H1 (cell line): ENCODE measurements at regions not wholly inside any gene's neighbourhood (a gene's known extent, or its start where the extent isn't known, plus 50 kb on each side); places are given as distances from the start of the nearest gene placed in this dataset.

Experiments
- CTCF ChIA-PET: fragments of 300-600 bp; sonication (Branson Sonifier 250); formaldehyde crosslinking; loops from one replicate; lab custom pipeline; 2021; ENCODE audit not compliant: partially characterized antibody; lab: Charles Lee
- POLR2A ChIA-PET: fragments of 300-600 bp; sonication (Branson Sonifier 250); formaldehyde crosslinking; loops from one replicate; lab custom pipeline; 2021; ENCODE audit warnings: inconsistent platforms; ENCODE audit not compliant: partially characterized antibody; lab: Charles Lee
- DNase-seq, 2 experiments: peaks; one replicate each; pipeline versions ENCODE4 v3.0.0 to v3.0.0-alpha.2; 2010 to 2022; ENCODE audit warnings: low spot score in 2 of 2, low read depth in 1 of 2, mixed read lengths in 1 of 2
- FAIRE-seq: peaks from 2 replicates; lab custom pipeline; 2011; peaks lifted over from hg19 to GRCh38; lab: Jason Lieb, UNC
- H2AFZ ChIP-seq: 2 replicates; pipeline ENCODE4 v1.8.1; 2012; ENCODE audit warnings: low read length, inconsistent platforms
- H2AK5ac ChIP-seq: 2 replicates; pipeline ENCODE4 v1.6.1; 2013; ENCODE audit warnings: low read depth, low read length
- H2BK120ac ChIP-seq: replicated peaks from 2 replicates; pipeline ENCODE3; 2013; ENCODE audit warnings: low read depth, low read length, inconsistent platforms
- H2BK12ac ChIP-seq: 2 replicates; pipeline ENCODE4 v1.6.1; 2013; ENCODE audit warnings: low read depth, low read length
- H2BK15ac ChIP-seq: 2 replicates; pipeline ENCODE4 v1.6.1; 2013; ENCODE audit warnings: low read length
- H2BK20ac ChIP-seq: 2 replicates; pipeline ENCODE4 v1.6.1; 2013; ENCODE audit warnings: low read length
- H2BK5ac ChIP-seq: 2 replicates; pipeline ENCODE4 v1.6.1; 2013; ENCODE audit warnings: low read depth, low read length
- H3K14ac ChIP-seq: 2 replicates; pipeline ENCODE4 v1.6.1; 2013; ENCODE audit warnings: inconsistent platforms; ENCODE audit not compliant: insufficient read length
- H3K18ac ChIP-seq: 2 replicates; pipeline ENCODE4 v1.6.1; 2013; ENCODE audit warnings: low read length; ENCODE audit errors: extremely low read depth
- H3K23ac ChIP-seq: 2 replicates; pipeline ENCODE4 v1.6.1; 2013; ENCODE audit warnings: inconsistent platforms; ENCODE audit not compliant: insufficient read length
- H3K23me2 ChIP-seq: 2 replicates; pipeline ENCODE4 v1.6.1; 2013; ENCODE audit warnings: low read depth, low read length
- H3K27ac ChIP-seq: 2 replicates; pipeline ENCODE4 v1.6.1; 2011; ENCODE audit warnings: low read depth, low read length, inconsistent platforms
- H3K27me3 ChIP-seq, 4 experiments: replicated peaks in 1 of 4; 1 replicate in 1 of 4; 2 replicates in 3 of 4; pipeline versions ENCODE4 v1.6.1 to v1.8.1; 2011 to 2013; ENCODE audit warnings: low read length in 3 of 4, mild to moderate bottlenecking in 3 of 4, inconsistent platforms in 2 of 4, mixed read lengths in 2 of 4, moderate library complexity in 1 of 4; ENCODE audit not compliant: control insufficient read depth in 3 of 4, insufficient read depth in 3 of 4; ENCODE audit errors: extremely low read depth in 1 of 4
- H3K36me3 ChIP-seq, 4 experiments: 2 replicates each; pipeline versions ENCODE4 v1.6.1 to v1.8.1; 2011 to 2013; ENCODE audit warnings: mild to moderate bottlenecking in 4 of 4, low read length in 3 of 4, moderate library complexity in 2 of 4, control low read depth in 1 of 4, inconsistent platforms in 1 of 4; ENCODE audit not compliant: insufficient read depth in 4 of 4, control insufficient read depth in 2 of 4
- H3K4ac ChIP-seq: replicated peaks from 2 replicates; pipeline ENCODE3; 2013; ENCODE audit warnings: low read length, low read depth, mixed read lengths, inconsistent platforms; ENCODE audit not compliant: insufficient read length
- H3K4me1 ChIP-seq, 4 experiments: replicated peaks in 1 of 4; 1 replicate in 1 of 4; 2 replicates in 3 of 4; pipeline versions ENCODE4 v1.6.1 to v1.8.1; 2011 to 2013; ENCODE audit warnings: low read length in 3 of 4, inconsistent platforms in 2 of 4, mixed read lengths in 1 of 4; ENCODE audit not compliant: insufficient read depth in 4 of 4, control insufficient read depth in 3 of 4
- H3K4me2 ChIP-seq, 2 experiments: 2 replicates each; pipeline versions ENCODE4 v1.6.1 to v1.8.1; 2011 to 2013; ENCODE audit warnings: low read depth in 2 of 2, low read length in 2 of 2, control low read depth in 1 of 2, inconsistent platforms in 1 of 2, mild to moderate bottlenecking in 1 of 2; ENCODE audit not compliant: insufficient read depth in 1 of 2
- H3K4me3 ChIP-seq, 4 experiments: fragments of 200-600, 300-600 bp in 1 of 4; sonication (generic), shearing (Covaris generic), sonication (Bioruptor Twin) in 1 of 4; 2 replicates each; pipeline versions ENCODE4 v1.5.1 to v1.8.1; 2011 to 2016; ENCODE audit warnings: low read length in 4 of 4, low read depth in 3 of 4, control low read depth in 2 of 4, inconsistent platforms in 2 of 4, mild to moderate bottlenecking in 2 of 4, mixed read lengths in 1 of 4, moderate library complexity in 1 of 4; ENCODE audit not compliant: insufficient read depth in 2 of 4; ENCODE audit errors: extremely low read depth in 1 of 4
- H3K56ac ChIP-seq: replicated peaks from 2 replicates; pipeline ENCODE3; 2013; ENCODE audit warnings: low read depth, mild to moderate bottlenecking, mixed read lengths, low read length, inconsistent platforms; ENCODE audit not compliant: insufficient read length
- H3K79me1 ChIP-seq: 2 replicates; pipeline ENCODE4 v1.6.1; 2013; ENCODE audit warnings: low read depth, low read length, control low read depth
- H3K79me2 ChIP-seq, 2 experiments: 2 replicates each; pipeline versions ENCODE4 v1.6.1 to v1.8.1; 2012 to 2013; ENCODE audit warnings: low read length in 2 of 2, mild to moderate bottlenecking in 2 of 2, inconsistent platforms in 1 of 2; ENCODE audit not compliant: insufficient read depth in 2 of 2, control insufficient read depth in 1 of 2
- H3K9ac ChIP-seq, 4 experiments: replicated peaks in 1 of 4; 1 replicate in 1 of 4; 2 replicates in 3 of 4; pipeline versions ENCODE4 v1.6.1 to v1.8.1; 2011 to 2013; ENCODE audit warnings: low read depth in 3 of 4, low read length in 3 of 4, control low read depth in 2 of 4, mild to moderate bottlenecking in 2 of 4, moderate library complexity in 2 of 4, inconsistent platforms in 1 of 4; ENCODE audit errors: extremely low read depth in 1 of 4
- H3K9me3 ChIP-seq, 2 experiments: 2 replicates each; pipeline versions ENCODE4 v1.6.1 to v1.8.1; 2012 to 2013; ENCODE audit warnings: mild to moderate bottlenecking in 2 of 2, moderate library complexity in 2 of 2, control low read depth in 1 of 2, inconsistent platforms in 1 of 2, low read depth in 1 of 2, low read length in 1 of 2, mixed read lengths in 1 of 2; ENCODE audit not compliant: insufficient read depth in 2 of 2
- H4K20me1 ChIP-seq, 2 experiments: replicated peaks in 1 of 2; 2 replicates each; pipeline versions ENCODE3 to v1.8.1; 2011 to 2013; ENCODE audit warnings: inconsistent platforms in 2 of 2, low read length in 2 of 2, mild to moderate bottlenecking in 1 of 2; ENCODE audit not compliant: insufficient read depth in 2 of 2, control insufficient read depth in 1 of 2
- H4K5ac ChIP-seq: 2 replicates; pipeline ENCODE4 v1.6.1; 2013; ENCODE audit warnings: low read length, low read depth, mixed read lengths, inconsistent platforms; ENCODE audit not compliant: insufficient read length
- H4K8ac ChIP-seq: 2 replicates; pipeline ENCODE4 v1.8.0; 2013; ENCODE audit warnings: mild to moderate bottlenecking, moderate library complexity, low read length, inconsistent platforms; ENCODE audit not compliant: insufficient read depth; ENCODE audit errors: extremely low read depth
- H4K91ac ChIP-seq: replicated peaks from 2 replicates; pipeline ENCODE3; 2013; ENCODE audit warnings: low read length, mixed read lengths, inconsistent platforms; ENCODE audit not compliant: insufficient read length
- BACH1 ChIP-seq: IDR thresholded peaks from 2 replicates; pipeline ENCODE4 v1.6.1; 2012; ENCODE audit warnings: low read length, improper control_type of control experiment
- CBX8 ChIP-seq: fragments of 300-800, 300-1000 bp; sonication (generic); IDR thresholded peaks from 2 replicates; pipeline ENCODE4 v1.7.1; 2016; ENCODE audit warnings: low read depth, low read length, borderline replicate concordance
- EZH2 ChIP-seq: fragments of 200-600 bp; sonication (generic); IDR thresholded peaks from 2 replicates; pipeline ENCODE4 v1.7.1; 2012; ENCODE audit warnings: low read depth, mild to moderate bottlenecking, moderate library complexity, low read length, inconsistent platforms; ENCODE audit not compliant: severe bottlenecking
- HDAC6 ChIP-seq: IDR thresholded peaks from one replicate; pipeline ENCODE4 v1.7.1; 2012; ENCODE audit warnings: low read depth, mild to moderate bottlenecking, inconsistent platforms, low read length, moderate library complexity
- KDM4A ChIP-seq: IDR thresholded peaks from one replicate; pipeline ENCODE4 v1.7.1; 2012; ENCODE audit warnings: low read depth, mild to moderate bottlenecking, moderate library complexity, low read length, inconsistent platforms; ENCODE audit not compliant: severe bottlenecking
- MAFK ChIP-seq: IDR thresholded peaks from 2 replicates; pipeline ENCODE4 v1.6.1; 2012; ENCODE audit warnings: low read depth, mild to moderate bottlenecking, improper control_type of control experiment, low read length
- RBBP5 ChIP-seq: IDR thresholded peaks from 2 replicates; pipeline ENCODE4 v1.7.1; 2012; ENCODE audit warnings: low read depth, mild to moderate bottlenecking, inconsistent platforms, low read length, moderate library complexity, borderline replicate concordance
- RNF2 ChIP-seq: fragments of 200-900, 300-1000 bp; sonication (generic); IDR thresholded peaks from 2 replicates; pipeline ENCODE4 v1.7.1; 2016; ENCODE audit warnings: borderline replicate concordance, low read depth, mild to moderate bottlenecking, antibody characterized with exemption, low read length; ENCODE audit not compliant: poor library complexity, severe bottlenecking; ENCODE audit errors: missing control alignments
- RXRA ChIP-seq: IDR thresholded peaks from 2 replicates; pipeline ENCODE4 v1.6.1; 2011; ENCODE audit warnings: low read depth, mild to moderate bottlenecking, low read length, moderate library complexity; ENCODE audit not compliant: insufficient read depth
- SIN3A ChIP-seq, 2 experiments: IDR thresholded peaks in 1 of 2; conservative IDR thresholded peaks in 1 of 2; 2 replicates each; pipeline ENCODE4 v1.6.1; 2011 to 2012; ENCODE audit warnings: low read length in 2 of 2, improper control_type of control experiment in 1 of 2, low read depth in 1 of 2, mild to moderate bottlenecking in 1 of 2
- SP2 ChIP-seq: IDR thresholded peaks from 2 replicates; pipeline ENCODE4 v1.6.1; 2012; ENCODE audit warnings: mild to moderate bottlenecking, low read length, inconsistent platforms
- ZNF274 ChIP-seq: IDR thresholded peaks from 2 replicates; pipeline ENCODE4 v1.7.0; 2012; ENCODE audit warnings: low read length, borderline replicate concordance; ENCODE audit errors: extremely low read depth
- WGBS, 2 experiments: shearing (Covaris generic) in 1 of 2; methylation state at CpG; one replicate each; pipeline versions ENCODE4 v1.1.6 to v1.1.7; 2013 to 2015; ENCODE audit warnings: low lambda C conversion rate in 2 of 2, mixed read lengths in 2 of 2, inconsistent platforms in 1 of 2, low coverage in 1 of 2, missing lambda C conversion rate in 1 of 2; ENCODE audit not compliant: insufficient replicate concordance in 2 of 2, insufficient coverage in 1 of 2, insufficient read length in 1 of 2; ENCODE audit errors: extremely low coverage in 1 of 2, missing lambda C conversion rate in 1 of 2; 5-methylcytosine and 5-hydroxymethylcytosine counted together

- H3K18ac ChIP-seq, result no peak overlapping the region
- ChIA-PET POLR2A (no interaction called here), CTCF (interaction anchor here (0.6 to 2.7 kb wide), 9 partner anchors 12 to 374 kb away, joined by 3 to 16 read pairs (median 4); no protein-coding TSS in a partner anchor)
- no peaks in the 10 kb centered on the region for H3K36me3 ChIP-seq
- no peak overlapping the region for H3K9ac ChIP-seq
- H3K56ac ChIP-seq, result no peak overlapping the region
- WGBS, 2 experiments, result 100% methylated on average over 1 of the region's 1 CpG; no CpG with 5 or more reads in 1 of the 2 experiments
- no peak for FAIRE-seq
- no peaks in the 10 kb centered on the region for H3K79me2 ChIP-seq
- H2BK120ac ChIP-seq, result no peak overlapping the region
- no peak overlapping the region for H2AFZ ChIP-seq
- H2AK5ac ChIP-seq, result no peak overlapping the region
- no peak overlapping the region for H3K23ac ChIP-seq
- H3K27ac ChIP-seq, result no peak overlapping the region
- no peaks in the 10 kb centered on the region for H3K27me3 ChIP-seq
- H3K4me1 ChIP-seq, result peaks cover 0 to 5% (median 0%) of the 10 kb centered on the region in 4 experiments; a peak in 2 of 7 replicates
- no peaks in the 10 kb centered on the region for H3K79me1 ChIP-seq
- no peak overlapping the region for H2BK5ac ChIP-seq
- H3K23me2 ChIP-seq, result no peaks in the 10 kb centered on the region
- no peaks in the 10 kb centered on the region for H3K9me3 ChIP-seq
- H3K4ac ChIP-seq, result no peak overlapping the region
- H2BK12ac ChIP-seq, result no peak overlapping the region
- H4K20me1 ChIP-seq, result no peaks in the 10 kb centered on the region
- no peak overlapping the region for H4K8ac ChIP-seq
- DNase-seq, result no peak
- no peak overlapping the region for H3K4me2 ChIP-seq
- H2BK15ac ChIP-seq, result no peak overlapping the region
- no peak overlapping the region for H4K5ac ChIP-seq
- no peak overlapping the region for H3K14ac ChIP-seq
- no peak overlapping the region for H4K91ac ChIP-seq
- H2BK20ac ChIP-seq, result no peak overlapping the region
- H3K4me3 ChIP-seq, result no peak overlapping the region
- TF ChIP-seq KDM4A (no peak), CBX8 (no peak), HDAC6 (no peak), BACH1 (no peak), MAFK (no peak), SIN3A (conservative IDR thresholded peaks at IDR 0.05 in 1 of 2, IDR thresholded peaks at IDR 0.05 in 1 of 2; ENCODE audit: low read depth in 1 of 2, low read length in 2 of 2) (no peak), RXRA (no peak), SP2 (no peak), EZH2 (no peak), RNF2 (no peak), RBBP5 (no peak), ZNF274 (no peak)
These were observed 368.4 kb upstream of the IL12A start for GRCh38 chr3:159620281-159620680.
